Trophoblast cell (in vitro differentiated cells and primary cell): ENCODE measurements at regions not wholly inside any gene's neighbourhood (a gene's known extent, or its start where the extent isn't known, plus 50 kb on each side); places are given as distances from the start of the nearest gene placed in this dataset.

ENCODE experiments used
- DNase-seq, 2 donors: peaks; one replicate each; pipeline ENCODE4 v3.0.0-alpha.2; 2016
- H2AFZ ChIP-seq: 2 replicates; pipeline ENCODE4 v1.6.1; 2013; ENCODE audit warnings: low read length, moderate library complexity, mild to moderate bottlenecking; ENCODE audit not compliant: insufficient read depth, poor library complexity
- H2AK5ac ChIP-seq: 2 replicates; pipeline ENCODE4 v1.6.1; 2013; ENCODE audit warnings: mild to moderate bottlenecking, low read length
- H2BK120ac ChIP-seq: 2 replicates; pipeline ENCODE4 v1.6.1; 2013; ENCODE audit warnings: low read length, mild to moderate bottlenecking, moderate library complexity; ENCODE audit not compliant: insufficient read depth, poor library complexity
- H2BK12ac ChIP-seq: 2 replicates; pipeline ENCODE4 v1.6.1; 2013; ENCODE audit warnings: mild to moderate bottlenecking, low read length, moderate library complexity
- H2BK5ac ChIP-seq: 2 replicates; pipeline ENCODE4 v1.6.1; 2013; ENCODE audit warnings: low read length, low read depth, moderate library complexity, mild to moderate bottlenecking; ENCODE audit not compliant: poor library complexity
- H3K14ac ChIP-seq: 2 replicates; pipeline ENCODE4 v1.6.1; 2013; ENCODE audit warnings: mild to moderate bottlenecking, low read length
- H3K18ac ChIP-seq: 2 replicates; pipeline ENCODE4 v1.6.1; 2013; ENCODE audit warnings: mild to moderate bottlenecking, low read length
- H3K23ac ChIP-seq: 2 replicates; pipeline ENCODE4 v1.6.1; 2013; ENCODE audit warnings: low read length
- H3K27ac ChIP-seq: 2 replicates; pipeline ENCODE4 v1.5.1; 2013; ENCODE audit warnings: low read depth, mild to moderate bottlenecking, inconsistent platforms, low read length, moderate library complexity
- H3K27me3 ChIP-seq: 2 replicates; pipeline ENCODE4 v1.6.1; 2013; ENCODE audit warnings: inconsistent platforms, mild to moderate bottlenecking, low read length, moderate library complexity; ENCODE audit not compliant: insufficient read depth
- H3K36me3 ChIP-seq, 2 experiments: 1 replicate in 1 of 2; 2 replicates in 1 of 2; pipeline ENCODE4 v1.6.1; 2013; ENCODE audit warnings: low read length in 2 of 2, mild to moderate bottlenecking in 2 of 2, moderate library complexity in 1 of 2; ENCODE audit not compliant: insufficient read depth in 2 of 2, control insufficient read depth in 1 of 2
- H3K4ac ChIP-seq: 2 replicates; pipeline ENCODE4 v1.6.1; 2013; ENCODE audit warnings: low read depth, mild to moderate bottlenecking, low read length, moderate library complexity
- H3K4me1 ChIP-seq, 2 experiments: 1 replicate in 1 of 2; 2 replicates in 1 of 2; pipeline ENCODE4 v1.6.1; 2013; ENCODE audit warnings: low read length in 2 of 2, mild to moderate bottlenecking in 2 of 2, moderate library complexity in 1 of 2; ENCODE audit not compliant: insufficient read depth in 2 of 2, control insufficient read depth in 1 of 2
- H3K4me2 ChIP-seq: 2 replicates; pipeline ENCODE4 v1.6.1; 2013; ENCODE audit warnings: inconsistent platforms, mild to moderate bottlenecking, low read length, moderate library complexity
- H3K4me3 ChIP-seq: 2 replicates; pipeline ENCODE4 v1.5.1; 2013; ENCODE audit warnings: mild to moderate bottlenecking, low read depth, low read length, inconsistent platforms
- H3K79me1 ChIP-seq: one replicate; pipeline ENCODE4 v1.6.1; 2013; ENCODE audit warnings: low read length
- H3K79me2 ChIP-seq: 2 replicates; pipeline ENCODE4 v1.6.1; 2013; ENCODE audit warnings: low read length, mild to moderate bottlenecking; ENCODE audit not compliant: control insufficient read depth, insufficient read depth, poor library complexity
- H3K9ac ChIP-seq: 2 replicates; pipeline ENCODE4 v1.6.1; 2013; ENCODE audit warnings: mild to moderate bottlenecking, low read length
- H3K9me3 ChIP-seq: 2 replicates; pipeline ENCODE4 v1.6.1; 2013; ENCODE audit warnings: low read depth, mild to moderate bottlenecking, control low read depth, inconsistent platforms, low read length; ENCODE audit not compliant: insufficient read depth
- H4K12ac ChIP-seq: 2 replicates; pipeline ENCODE4 v1.6.1; 2013; ENCODE audit warnings: low read depth, mild to moderate bottlenecking, low read length, moderate library complexity
- H4K8ac ChIP-seq: 2 replicates; pipeline ENCODE4 v1.6.1; 2013; ENCODE audit warnings: low read depth, mild to moderate bottlenecking, low read length, moderate library complexity
- H4K91ac ChIP-seq: one replicate; pipeline ENCODE4 v1.6.1; 2013; ENCODE audit warnings: low read depth, mild to moderate bottlenecking, low read length, moderate library complexity
- WGBS: extraction: QIAGEN DNeasy Blood & Tissue Kit; methylation state at CpG from one replicate; pipeline ENCODE4 v1.1.7; 2013; ENCODE audit warnings: missing lambda C conversion rate; ENCODE audit not compliant: insufficient read length, insufficient coverage; ENCODE audit errors: extremely low coverage; 5-methylcytosine and 5-hydroxymethylcytosine counted together

DNA sequence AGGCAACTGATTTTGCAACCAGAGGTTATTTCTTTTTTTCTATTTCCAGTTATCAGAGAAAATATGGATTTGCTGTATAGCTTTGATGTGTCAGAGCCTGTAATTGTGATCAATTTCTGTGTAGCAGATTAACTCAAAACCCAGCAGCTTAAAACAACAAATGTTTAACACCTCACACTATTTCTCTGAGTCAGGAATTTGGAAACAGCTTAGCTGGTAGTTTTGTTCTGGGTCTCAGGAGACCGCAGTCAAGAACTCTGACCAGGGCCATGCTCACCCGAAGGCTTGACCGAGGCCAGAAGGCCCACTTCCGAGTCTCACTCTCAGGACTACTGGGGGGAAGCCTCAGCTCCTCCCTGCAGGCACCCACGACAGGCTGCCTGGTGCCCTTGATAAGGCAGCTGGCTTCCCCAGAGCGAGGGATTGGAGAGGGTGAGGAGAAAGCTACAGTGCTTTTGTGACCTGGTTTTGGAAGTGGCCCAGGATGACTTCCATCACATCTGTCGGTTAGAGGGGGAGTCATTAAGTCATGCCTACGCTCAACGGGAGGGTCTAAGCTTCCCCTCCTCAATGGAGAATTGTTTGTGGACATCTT lies 105.7 kb upstream of the SHH start:
- Histone ChIP-seq H4K91ac (no peak overlapping the region), H4K12ac (no peak overlapping the region), H3K79me1 (peaks cover 4% of the 10 kb centered on the region), H3K36me3 (no peaks in the 10 kb centered on the region), H3K4me1 (peaks cover 18 to 19% of the 10 kb centered on the region in 2 experiments), H2BK12ac (no peak overlapping the region), H2AK5ac (no peak overlapping the region), H3K23ac (no peak overlapping the region), H3K79me2 (no peaks in the 10 kb centered on the region), H3K9me3 (peaks cover 13% of the 10 kb centered on the region), H3K14ac (no peak overlapping the region), H2BK120ac (no peak overlapping the region), H2BK5ac (no peak overlapping the region), H3K27ac (no peak overlapping the region), H3K27me3 (no peaks in the 10 kb centered on the region), H3K4me2 (no peak overlapping the region), H3K4ac (no peak overlapping the region), H2AFZ (no peak overlapping the region), H4K8ac (no peak overlapping the region), H3K4me3 (no peak overlapping the region), H3K18ac (no peak overlapping the region), H3K9ac (no peak overlapping the region)
- no peak for DNase-seq
- no CpG with 5 or more reads among the region's 9 CpGs for WGBS

- Histone ChIP-seq H2BK120ac (no peak overlapping the region), H2BK12ac (no peak overlapping the region), H3K4me1 (peaks cover 16% of the 10 kb centered on the region in 2 experiments), H3K23ac (no peak overlapping the region), H2AFZ (no peak overlapping the region), H3K27ac (no peak overlapping the region), H3K9me3 (peaks cover 13% of the 10 kb centered on the region), H3K14ac (no peak overlapping the region), H3K4ac (no peak overlapping the region), H4K8ac (no peak overlapping the region), H3K4me3 (no peak overlapping the region), H3K79me2 (no peaks in the 10 kb centered on the region), H2AK5ac (no peak overlapping the region), H3K4me2 (no peak overlapping the region), H3K27me3 (no peaks in the 10 kb centered on the region), H3K18ac (no peak overlapping the region), H4K91ac (no peak overlapping the region), H3K36me3 (no peaks in the 10 kb centered on the region), H2BK5ac (no peak overlapping the region), H3K79me1 (peaks cover 4% of the 10 kb centered on the region), H4K12ac (no peak overlapping the region), H3K9ac (no peak overlapping the region)
- WGBS, result no CpG with 5 or more reads among the region's 12 CpGs
- DNase-seq, result no peak
Observed at GRCh38 chr7:155916926-155917655, 104.8 kb upstream of the SHH start.

DNA sequence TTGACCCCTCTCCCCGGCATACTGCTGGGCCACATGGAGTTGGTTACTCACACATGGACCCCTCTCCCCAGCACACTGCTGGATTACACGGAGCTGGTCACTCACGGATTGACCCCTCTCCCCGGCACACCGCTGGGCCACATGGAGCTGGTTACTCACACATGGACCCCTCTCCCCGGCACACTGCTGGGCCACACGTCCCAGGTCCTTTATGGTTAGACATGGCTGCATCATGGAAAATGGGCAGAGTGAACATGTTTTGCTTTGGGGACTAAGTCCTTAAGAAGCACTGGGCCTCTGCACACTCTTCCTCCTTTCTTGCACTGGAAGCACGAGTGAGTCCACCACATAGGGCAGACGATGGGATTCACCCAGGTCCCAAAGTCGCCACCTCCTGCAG lies 102.1 kb upstream of the SHH start:
- no peak overlapping the region for H2BK5ac ChIP-seq
- H3K4me1 ChIP-seq, result peaks cover 2 to 5% of the 10 kb centered on the region in 2 experiments
- no peak overlapping the region for H2BK120ac ChIP-seq
- no peak overlapping the region for H3K14ac ChIP-seq
- DNase-seq, result no peak
- no peak overlapping the region for H3K18ac ChIP-seq
- H3K23ac ChIP-seq, result no peak overlapping the region
- no peak overlapping the region for H2BK12ac ChIP-seq
- no peaks in the 10 kb centered on the region for H3K36me3 ChIP-seq
- H3K9me3 ChIP-seq, result peaks cover 28% of the 10 kb centered on the region
- H4K91ac ChIP-seq, result no peak overlapping the region
- H3K79me1 ChIP-seq, result no peaks in the 10 kb centered on the region
- no peak overlapping the region for H2AFZ ChIP-seq
- no peak overlapping the region for H3K4me3 ChIP-seq
- no peak overlapping the region for H3K4me2 ChIP-seq
- H3K27me3 ChIP-seq, result no peaks in the 10 kb centered on the region
- no peak overlapping the region for H2AK5ac ChIP-seq
- no peak overlapping the region for H4K8ac ChIP-seq
- H3K4ac ChIP-seq, result no peak overlapping the region
- no CpG with 5 or more reads among the region's 10 CpGs for WGBS
- H3K9ac ChIP-seq, result no peak overlapping the region
- no peak overlapping the region for H3K27ac ChIP-seq
- H4K12ac ChIP-seq, result no peak overlapping the region
- no peaks in the 10 kb centered on the region for H3K79me2 ChIP-seq

- no CpG with 5 or more reads among the region's 11 CpGs for WGBS
- H3K79me1 ChIP-seq, result no peaks in the 10 kb centered on the region
- no peak overlapping the region for H2BK12ac ChIP-seq
- H3K79me2 ChIP-seq, result no peaks in the 10 kb centered on the region
- H3K27ac ChIP-seq, result no peak overlapping the region
- no peak overlapping the region for H2BK5ac ChIP-seq
- H4K12ac ChIP-seq, result no peak overlapping the region
- no peak overlapping the region for H2AK5ac ChIP-seq
- H4K8ac ChIP-seq, result no peak overlapping the region
- no peak overlapping the region for H3K23ac ChIP-seq
- H2AFZ ChIP-seq, result no peak overlapping the region
- no peaks in the 10 kb centered on the region for H3K36me3 ChIP-seq
- H3K4ac ChIP-seq, result no peak overlapping the region
- no peak overlapping the region for H2BK120ac ChIP-seq
- H3K9ac ChIP-seq, result no peak overlapping the region
- no peak for DNase-seq
- peaks cover 30% of the 10 kb centered on the region for H3K9me3 ChIP-seq
- H4K91ac ChIP-seq, result no peak overlapping the region
- H3K27me3 ChIP-seq, result no peaks in the 10 kb centered on the region
- no peak overlapping the region for H3K4me2 ChIP-seq
- H3K18ac ChIP-seq, result no peak overlapping the region
- H3K4me1 ChIP-seq, result peaks cover 0 to under 1% of the 10 kb centered on the region in 2 experiments
- no peak overlapping the region for H3K4me3 ChIP-seq
- no peak overlapping the region for H3K14ac ChIP-seq
Observed at GRCh38 chr7:155913719-155914118, 101.5 kb upstream of the SHH start.
